ENCODE measurements at regions not wholly inside any gene's neighbourhood (a gene's known extent, or its start where the extent isn't known, plus 50 kb on each side); places are given as distances from the start of the nearest gene placed in this dataset.

DNA sequence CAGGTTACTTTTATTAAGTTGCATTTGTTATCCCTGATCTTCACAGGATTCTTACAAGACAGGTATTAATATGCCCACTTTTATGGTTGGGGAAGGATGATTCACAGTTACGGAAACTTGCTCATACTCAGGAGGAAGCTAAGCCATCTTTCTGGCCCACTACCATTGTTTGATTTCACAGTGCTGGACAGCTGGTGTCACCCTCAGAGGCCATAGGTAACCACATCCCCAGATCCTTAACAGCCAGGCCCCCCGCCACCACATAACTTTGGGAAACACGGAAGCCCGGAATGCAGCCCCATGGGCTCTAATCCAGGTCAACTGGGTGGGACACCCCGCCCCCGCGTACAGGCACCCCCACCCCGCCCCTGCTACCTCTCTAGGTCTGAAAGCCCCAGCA is 119.7 kb downstream of the IRS2 start:
- TF ChIP-seq, protein P1, sequence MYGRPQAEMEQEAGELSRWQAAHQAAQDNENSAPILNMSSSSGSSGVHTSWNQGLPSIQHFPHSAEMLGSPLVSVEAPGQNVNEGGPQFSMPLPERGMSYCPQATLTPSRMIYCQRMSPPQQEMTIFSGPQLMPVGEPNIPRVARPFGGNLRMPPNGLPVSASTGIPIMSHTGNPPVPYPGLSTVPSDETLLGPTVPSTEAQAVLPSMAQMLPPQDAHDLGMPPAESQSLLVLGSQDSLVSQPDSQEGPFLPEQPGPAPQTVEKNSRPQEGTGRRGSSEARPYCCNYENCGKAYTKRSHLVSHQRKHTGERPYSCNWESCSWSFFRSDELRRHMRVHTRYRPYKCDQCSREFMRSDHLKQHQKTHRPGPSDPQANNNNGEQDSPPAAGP (tag by site-specific recombination; IDR thresholded peaks at IDR 0.05) = no peak
- TF ChIP-seq, protein P2, sequence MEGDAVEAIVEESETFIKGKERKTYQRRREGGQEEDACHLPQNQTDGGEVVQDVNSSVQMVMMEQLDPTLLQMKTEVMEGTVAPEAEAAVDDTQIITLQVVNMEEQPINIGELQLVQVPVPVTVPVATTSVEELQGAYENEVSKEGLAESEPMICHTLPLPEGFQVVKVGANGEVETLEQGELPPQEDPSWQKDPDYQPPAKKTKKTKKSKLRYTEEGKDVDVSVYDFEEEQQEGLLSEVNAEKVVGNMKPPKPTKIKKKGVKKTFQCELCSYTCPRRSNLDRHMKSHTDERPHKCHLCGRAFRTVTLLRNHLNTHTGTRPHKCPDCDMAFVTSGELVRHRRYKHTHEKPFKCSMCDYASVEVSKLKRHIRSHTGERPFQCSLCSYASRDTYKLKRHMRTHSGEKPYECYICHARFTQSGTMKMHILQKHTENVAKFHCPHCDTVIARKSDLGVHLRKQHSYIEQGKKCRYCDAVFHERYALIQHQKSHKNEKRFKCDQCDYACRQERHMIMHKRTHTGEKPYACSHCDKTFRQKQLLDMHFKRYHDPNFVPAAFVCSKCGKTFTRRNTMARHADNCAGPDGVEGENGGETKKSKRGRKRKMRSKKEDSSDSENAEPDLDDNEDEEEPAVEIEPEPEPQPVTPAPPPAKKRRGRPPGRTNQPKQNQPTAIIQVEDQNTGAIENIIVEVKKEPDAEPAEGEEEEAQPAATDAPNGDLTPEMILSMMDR (tag by site-specific recombination; IDR thresholded peaks at IDR 0.05) = no peak
- TF ChIP-seq, protein P3, sequence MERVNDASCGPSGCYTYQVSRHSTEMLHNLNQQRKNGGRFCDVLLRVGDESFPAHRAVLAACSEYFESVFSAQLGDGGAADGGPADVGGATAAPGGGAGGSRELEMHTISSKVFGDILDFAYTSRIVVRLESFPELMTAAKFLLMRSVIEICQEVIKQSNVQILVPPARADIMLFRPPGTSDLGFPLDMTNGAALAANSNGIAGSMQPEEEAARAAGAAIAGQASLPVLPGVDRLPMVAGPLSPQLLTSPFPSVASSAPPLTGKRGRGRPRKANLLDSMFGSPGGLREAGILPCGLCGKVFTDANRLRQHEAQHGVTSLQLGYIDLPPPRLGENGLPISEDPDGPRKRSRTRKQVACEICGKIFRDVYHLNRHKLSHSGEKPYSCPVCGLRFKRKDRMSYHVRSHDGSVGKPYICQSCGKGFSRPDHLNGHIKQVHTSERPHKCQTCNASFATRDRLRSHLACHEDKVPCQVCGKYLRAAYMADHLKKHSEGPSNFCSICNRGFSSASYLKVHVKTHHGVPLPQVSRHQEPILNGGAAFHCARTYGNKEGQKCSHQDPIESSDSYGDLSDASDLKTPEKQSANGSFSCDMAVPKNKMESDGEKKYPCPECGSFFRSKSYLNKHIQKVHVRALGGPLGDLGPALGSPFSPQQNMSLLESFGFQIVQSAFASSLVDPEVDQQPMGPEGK (tag by site-specific recombination; IDR thresholded peaks at IDR 0.05) = no peak
- no peak for TF ChIP-seq ZNF776 (tag by site-specific recombination; IDR thresholded peaks at IDR 0.05; ENCODE audit: borderline replicate concordance)
- no peak for TF ChIP-seq ZNF610 (tag by site-specific recombination; IDR thresholded peaks at IDR 0.05; ENCODE audit: borderline replicate concordance)
- no peak for TF ChIP-seq ZNF274 (IDR thresholded peaks at IDR 0.05; ENCODE audit: low read length)
- no peak for TF ChIP-seq ZNF274 (tag by site-specific recombination; IDR thresholded peaks at IDR 0.05; ENCODE audit: borderline replicate concordance)
- TF ChIP-seq, protein P4, sequence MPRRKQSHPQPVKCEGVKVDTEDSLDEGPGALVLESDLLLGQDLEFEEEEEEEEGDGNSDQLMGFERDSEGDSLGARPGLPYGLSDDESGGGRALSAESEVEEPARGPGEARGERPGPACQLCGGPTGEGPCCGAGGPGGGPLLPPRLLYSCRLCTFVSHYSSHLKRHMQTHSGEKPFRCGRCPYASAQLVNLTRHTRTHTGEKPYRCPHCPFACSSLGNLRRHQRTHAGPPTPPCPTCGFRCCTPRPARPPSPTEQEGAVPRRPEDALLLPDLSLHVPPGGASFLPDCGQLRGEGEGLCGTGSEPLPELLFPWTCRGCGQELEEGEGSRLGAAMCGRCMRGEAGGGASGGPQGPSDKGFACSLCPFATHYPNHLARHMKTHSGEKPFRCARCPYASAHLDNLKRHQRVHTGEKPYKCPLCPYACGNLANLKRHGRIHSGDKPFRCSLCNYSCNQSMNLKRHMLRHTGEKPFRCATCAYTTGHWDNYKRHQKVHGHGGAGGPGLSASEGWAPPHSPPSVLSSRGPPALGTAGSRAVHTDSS (tag by site-specific recombination; IDR thresholded peaks at IDR 0.05) = no peak
- TF ChIP-seq, protein P5, sequence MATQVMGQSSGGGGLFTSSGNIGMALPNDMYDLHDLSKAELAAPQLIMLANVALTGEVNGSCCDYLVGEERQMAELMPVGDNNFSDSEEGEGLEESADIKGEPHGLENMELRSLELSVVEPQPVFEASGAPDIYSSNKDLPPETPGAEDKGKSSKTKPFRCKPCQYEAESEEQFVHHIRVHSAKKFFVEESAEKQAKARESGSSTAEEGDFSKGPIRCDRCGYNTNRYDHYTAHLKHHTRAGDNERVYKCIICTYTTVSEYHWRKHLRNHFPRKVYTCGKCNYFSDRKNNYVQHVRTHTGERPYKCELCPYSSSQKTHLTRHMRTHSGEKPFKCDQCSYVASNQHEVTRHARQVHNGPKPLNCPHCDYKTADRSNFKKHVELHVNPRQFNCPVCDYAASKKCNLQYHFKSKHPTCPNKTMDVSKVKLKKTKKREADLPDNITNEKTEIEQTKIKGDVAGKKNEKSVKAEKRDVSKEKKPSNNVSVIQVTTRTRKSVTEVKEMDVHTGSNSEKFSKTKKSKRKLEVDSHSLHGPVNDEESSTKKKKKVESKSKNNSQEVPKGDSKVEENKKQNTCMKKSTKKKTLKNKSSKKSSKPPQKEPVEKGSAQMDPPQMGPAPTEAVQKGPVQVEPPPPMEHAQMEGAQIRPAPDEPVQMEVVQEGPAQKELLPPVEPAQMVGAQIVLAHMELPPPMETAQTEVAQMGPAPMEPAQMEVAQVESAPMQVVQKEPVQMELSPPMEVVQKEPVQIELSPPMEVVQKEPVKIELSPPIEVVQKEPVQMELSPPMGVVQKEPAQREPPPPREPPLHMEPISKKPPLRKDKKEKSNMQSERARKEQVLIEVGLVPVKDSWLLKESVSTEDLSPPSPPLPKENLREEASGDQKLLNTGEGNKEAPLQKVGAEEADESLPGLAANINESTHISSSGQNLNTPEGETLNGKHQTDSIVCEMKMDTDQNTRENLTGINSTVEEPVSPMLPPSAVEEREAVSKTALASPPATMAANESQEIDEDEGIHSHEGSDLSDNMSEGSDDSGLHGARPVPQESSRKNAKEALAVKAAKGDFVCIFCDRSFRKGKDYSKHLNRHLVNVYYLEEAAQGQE (tag by site-specific recombination; IDR thresholded peaks at IDR 0.05) = no peak
- TF ChIP-seq ZNF626 (tag by site-specific recombination; IDR thresholded peaks at IDR 0.05) = no peak
